ENCODE measurements at regions not wholly inside any gene's neighbourhood (a gene's known extent, or its start where the extent isn't known, plus 50 kb on each side); places are given as distances from the start of the nearest gene placed in this dataset.

DNA sequence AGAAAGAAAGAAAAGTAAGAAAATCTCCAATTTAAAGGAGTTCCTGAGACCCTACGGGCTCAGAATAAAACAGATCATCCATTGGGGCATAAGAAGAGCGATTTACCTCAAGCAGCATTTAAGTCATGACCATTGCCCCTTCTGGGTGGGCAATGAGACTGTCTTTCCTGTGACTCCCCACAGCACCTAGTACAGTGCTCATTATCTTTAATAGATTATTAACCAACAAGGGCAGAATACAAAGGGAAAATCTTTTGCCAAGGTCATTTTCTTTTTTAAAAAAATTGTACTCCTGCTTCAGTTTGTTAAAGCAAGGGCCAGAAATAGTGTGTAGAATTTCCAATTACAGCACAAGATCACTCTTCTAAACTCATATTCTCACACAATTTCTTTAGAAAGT is 443.3 kb upstream of the AGTR1 start:
- H3K36me3 ChIP-seq: no peaks in the 10 kb centered on the region
- peaks cover 0 to 9% (median 0%) of the 10 kb centered on the region in 3 donors for H3K9me3 ChIP-seq
- no peak overlapping the region for H3K4me3 ChIP-seq
- TF ChIP-seq, protein P1, sequence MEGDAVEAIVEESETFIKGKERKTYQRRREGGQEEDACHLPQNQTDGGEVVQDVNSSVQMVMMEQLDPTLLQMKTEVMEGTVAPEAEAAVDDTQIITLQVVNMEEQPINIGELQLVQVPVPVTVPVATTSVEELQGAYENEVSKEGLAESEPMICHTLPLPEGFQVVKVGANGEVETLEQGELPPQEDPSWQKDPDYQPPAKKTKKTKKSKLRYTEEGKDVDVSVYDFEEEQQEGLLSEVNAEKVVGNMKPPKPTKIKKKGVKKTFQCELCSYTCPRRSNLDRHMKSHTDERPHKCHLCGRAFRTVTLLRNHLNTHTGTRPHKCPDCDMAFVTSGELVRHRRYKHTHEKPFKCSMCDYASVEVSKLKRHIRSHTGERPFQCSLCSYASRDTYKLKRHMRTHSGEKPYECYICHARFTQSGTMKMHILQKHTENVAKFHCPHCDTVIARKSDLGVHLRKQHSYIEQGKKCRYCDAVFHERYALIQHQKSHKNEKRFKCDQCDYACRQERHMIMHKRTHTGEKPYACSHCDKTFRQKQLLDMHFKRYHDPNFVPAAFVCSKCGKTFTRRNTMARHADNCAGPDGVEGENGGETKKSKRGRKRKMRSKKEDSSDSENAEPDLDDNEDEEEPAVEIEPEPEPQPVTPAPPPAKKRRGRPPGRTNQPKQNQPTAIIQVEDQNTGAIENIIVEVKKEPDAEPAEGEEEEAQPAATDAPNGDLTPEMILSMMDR (IDR thresholded peaks at IDR 0.05): no peak
- TF ChIP-seq POLR2A (IDR thresholded peaks at IDR 0.05): no peak
- H3K27ac ChIP-seq: no peak overlapping the region
- H3K27me3 ChIP-seq: no peaks in the 10 kb centered on the region
- DNase-seq: no peak
- 63 to 79% methylated on average over 2 of the region's 2 CpGs for WGBS, 2 donors
- intact Hi-C loops (cut with DNase I): no loop called here
- no peaks in the 10 kb centered on the region for H3K4me1 ChIP-seq

DNA sequence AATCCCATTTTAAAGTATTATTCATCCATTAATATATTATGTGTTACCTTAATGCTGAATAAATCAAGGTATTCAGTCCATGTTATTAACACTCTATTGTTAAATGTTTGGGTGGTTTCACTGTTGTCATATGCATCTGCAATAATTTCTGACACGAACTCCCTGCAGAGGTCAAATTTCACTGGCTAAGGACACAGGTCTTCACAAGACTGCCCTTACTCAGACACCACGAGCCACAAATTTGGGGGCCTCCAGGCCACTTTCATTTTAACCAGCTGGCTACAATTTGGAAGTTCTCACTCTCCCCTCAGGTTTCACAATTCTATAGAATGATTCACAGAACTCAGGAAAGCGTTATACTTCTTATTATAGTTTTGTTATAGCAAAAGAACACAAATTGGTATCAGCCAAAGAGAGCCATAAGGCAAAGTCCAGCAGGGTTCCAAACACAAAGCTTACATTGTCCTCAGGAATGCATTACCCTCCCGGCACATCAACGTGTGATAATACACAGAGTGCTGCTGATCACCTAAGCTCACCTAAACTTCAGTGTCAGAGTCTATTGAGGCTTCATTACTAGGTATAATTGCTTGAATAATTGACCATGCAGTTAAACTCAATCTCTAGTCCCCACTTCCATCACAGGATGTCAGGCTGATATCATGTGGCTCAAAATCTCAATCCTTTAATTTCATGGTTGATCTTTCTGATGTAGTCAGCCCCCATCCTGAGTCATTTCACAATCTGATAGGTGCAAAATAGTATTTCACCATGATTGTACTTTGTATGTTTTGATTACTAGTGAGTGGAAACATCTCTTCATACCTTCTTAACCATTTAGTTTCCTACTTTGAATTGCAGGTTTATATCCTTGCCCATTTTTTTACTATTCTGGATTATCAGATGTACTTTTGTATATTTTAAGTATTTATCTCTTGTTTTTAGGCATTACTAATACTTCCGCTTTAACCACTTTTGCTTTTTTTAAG is 441.4 kb upstream of the AGTR1 start:
- intact Hi-C loops (cut with DNase I): no loop called here
- H3K4me3 ChIP-seq: no peak overlapping the region
- H3K27me3 ChIP-seq: no peaks in the 10 kb centered on the region
- no peaks in the 10 kb centered on the region for H3K4me1 ChIP-seq
- TF ChIP-seq, protein P1 (IDR thresholded peaks at IDR 0.05): no peak
- TF ChIP-seq POLR2A (IDR thresholded peaks at IDR 0.05): no peak
- no peak for DNase-seq
- no peaks in the 10 kb centered on the region for H3K36me3 ChIP-seq
- H3K27ac ChIP-seq: no peak overlapping the region
- H3K9me3 ChIP-seq: peaks cover 0 to 9% (median 0%) of the 10 kb centered on the region in 3 donors
- WGBS, 2 donors: 53 to 63% methylated on average over 6 of the region's 6 CpGs

DNA sequence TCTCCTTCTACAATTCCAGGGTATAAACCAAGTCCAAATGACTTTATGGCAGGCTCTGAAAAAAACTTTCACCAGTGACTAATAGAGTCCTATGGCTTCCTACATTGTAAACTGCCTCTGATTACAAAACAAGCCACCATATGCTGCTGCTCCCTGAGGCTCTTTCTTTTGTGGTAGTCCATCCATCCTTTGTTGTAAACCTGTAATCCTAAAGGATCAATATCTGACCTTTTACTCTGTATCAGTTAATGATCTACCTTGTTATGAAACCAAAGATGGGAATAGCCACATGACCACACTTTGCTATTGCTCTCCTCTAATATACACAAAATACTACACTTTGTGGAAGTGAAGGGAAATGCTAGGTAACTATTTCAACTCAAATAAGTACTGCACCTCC is 434.7 kb upstream of the AGTR1 start:
- no peaks in the 10 kb centered on the region for H3K36me3 ChIP-seq
- intact Hi-C loops (cut with DNase I): no loop called here
- no peak overlapping the region for H3K27ac ChIP-seq
- no peaks in the 10 kb centered on the region for H3K27me3 ChIP-seq
- H3K9me3 ChIP-seq: peaks cover 0 to 9% (median 0%) of the 10 kb centered on the region in 3 donors
- no peak overlapping the region for H3K4me3 ChIP-seq
- no peak for TF ChIP-seq POLR2A (IDR thresholded peaks at IDR 0.05)
- TF ChIP-seq, protein P1 (IDR thresholded peaks at IDR 0.05): no peak
- DNase-seq: no peak
- H3K4me1 ChIP-seq: no peaks in the 10 kb centered on the region

DNA sequence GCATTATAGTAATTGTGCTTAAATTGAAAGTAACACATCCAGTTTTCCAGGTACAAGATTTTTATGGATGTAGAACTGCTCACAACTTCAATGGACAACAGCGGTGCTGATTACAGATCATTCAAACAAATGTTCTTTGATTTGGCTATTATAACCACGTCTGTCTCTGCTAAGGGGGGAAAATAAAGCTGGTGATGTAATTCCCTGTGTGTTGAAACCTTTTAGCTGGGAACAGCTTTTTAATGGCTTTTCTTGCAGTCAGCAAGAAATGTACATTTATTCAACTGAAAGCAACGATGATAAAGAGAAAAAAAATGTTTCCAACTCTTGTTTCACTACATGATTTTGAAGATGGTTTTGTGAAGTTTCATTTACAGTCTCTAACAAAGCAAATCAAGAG is 431.9 kb upstream of the AGTR1 start:
- no peak for DNase-seq
- intact Hi-C loops (cut with DNase I): no loop called here
- WGBS, 2 donors: 52 to 54% methylated on average over 3 of the region's 3 CpGs
- H3K36me3 ChIP-seq: no peaks in the 10 kb centered on the region
- H3K9me3 ChIP-seq: no peaks in the 10 kb centered on the region
- H3K4me3 ChIP-seq: no peak overlapping the region
- no peak for TF ChIP-seq POLR2A (IDR thresholded peaks at IDR 0.05)
- TF ChIP-seq, protein P1 (IDR thresholded peaks at IDR 0.05): no peak
- no peak overlapping the region for H3K27ac ChIP-seq
- no peaks in the 10 kb centered on the region for H3K4me1 ChIP-seq
- H3K27me3 ChIP-seq: no peaks in the 10 kb centered on the region

DNA sequence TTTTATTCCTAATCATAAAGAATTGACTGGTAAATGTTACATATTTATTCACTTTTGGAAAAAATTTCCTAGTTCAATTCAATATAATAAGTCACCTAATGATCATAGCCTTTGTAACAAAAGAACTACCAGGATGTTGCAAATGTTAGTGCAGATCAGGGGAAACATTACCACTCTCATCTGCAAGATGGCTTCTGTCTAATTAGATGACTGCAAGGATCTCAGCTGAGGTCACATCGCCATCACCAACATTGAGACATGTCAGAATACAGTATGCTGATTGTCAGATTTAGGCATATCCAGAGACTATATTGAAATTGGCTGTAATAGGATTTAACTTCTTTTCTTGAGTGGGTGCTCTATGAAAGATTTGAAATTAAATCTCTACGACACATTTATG is 431.4 kb upstream of the AGTR1 start:
- H3K27ac ChIP-seq: no peak overlapping the region
- TF ChIP-seq POLR2A (IDR thresholded peaks at IDR 0.05): no peak
- TF ChIP-seq, protein P1 (IDR thresholded peaks at IDR 0.05): no peak
- no peaks in the 10 kb centered on the region for H3K36me3 ChIP-seq
- H3K4me1 ChIP-seq: no peaks in the 10 kb centered on the region
- 94 to 95% methylated on average over 2 of the region's 2 CpGs for WGBS, 2 donors
- no peak for DNase-seq
- no peak overlapping the region for H3K4me3 ChIP-seq
- intact Hi-C loops (cut with DNase I): no loop called here
- no peaks in the 10 kb centered on the region for H3K9me3 ChIP-seq
- H3K27me3 ChIP-seq: no peaks in the 10 kb centered on the region

Measured in esophagus squamous epithelium (tissue), 5 donors.